Stimulated activated CD8-positive, alpha-beta memory T cell treated with anti-CD3 and anti-CD28 coated beads, Interleukin-15, amount 100 ng/mL, for 1 hour (primary cell): ENCODE measurements at regions not wholly inside any gene's neighbourhood (a gene's known extent, or its start where the extent isn't known, plus 50 kb on each side); places are given as distances from the start of the nearest gene placed in this dataset.
"Not testable (repeated sequence)": the region's sequence is repeated elsewhere in the genome, so short reads cannot be mapped to it uniquely, and the experiment has no call there.

ENCODE experiments used
- DNase-seq: peaks from one replicate; pipeline ENCODE4 v3.0.0-alpha.2; 2020; ENCODE audit warnings: low read depth

DNA sequence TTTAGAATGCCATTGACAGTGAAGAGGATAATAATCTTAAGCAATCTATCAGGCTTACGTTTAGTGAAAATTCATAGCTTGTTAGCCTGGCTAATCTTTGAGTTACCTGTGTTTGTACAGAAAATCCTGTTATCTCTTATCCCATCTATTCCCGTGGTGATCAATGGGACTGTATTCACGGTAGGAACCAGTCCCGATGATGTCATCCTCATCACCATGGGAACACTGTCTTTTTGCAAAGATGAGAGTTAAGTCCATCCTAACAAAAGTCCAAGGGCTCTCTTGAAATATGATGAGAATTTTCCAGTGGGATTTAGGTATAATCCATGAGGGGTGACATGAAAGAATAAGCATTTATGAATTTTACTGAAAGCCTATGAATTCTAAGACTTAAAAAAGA lies 762.2 kb downstream of the ETS1 start:
- no peak for DNase-seq

DNA sequence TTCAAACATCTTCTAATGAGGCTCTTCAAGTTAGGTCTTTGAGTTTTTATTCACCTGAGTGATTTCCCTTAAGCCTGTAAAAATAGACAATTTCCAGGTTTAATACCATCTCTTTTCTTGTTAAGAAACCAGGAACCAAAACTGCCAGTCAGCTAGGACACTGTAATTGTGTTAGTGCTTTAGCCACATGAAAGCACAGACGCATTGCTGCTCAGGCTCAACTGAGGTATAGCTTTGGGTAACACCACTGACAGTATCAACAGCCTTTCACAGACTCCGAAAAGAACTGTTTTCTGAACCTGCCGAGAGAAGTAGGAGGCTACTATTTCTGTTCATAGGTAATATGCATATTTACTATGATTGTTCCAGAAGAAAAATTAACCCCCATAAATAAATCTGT lies 768.7 kb downstream of the ETS1 start:
- DNase-seq: no peak

DNA sequence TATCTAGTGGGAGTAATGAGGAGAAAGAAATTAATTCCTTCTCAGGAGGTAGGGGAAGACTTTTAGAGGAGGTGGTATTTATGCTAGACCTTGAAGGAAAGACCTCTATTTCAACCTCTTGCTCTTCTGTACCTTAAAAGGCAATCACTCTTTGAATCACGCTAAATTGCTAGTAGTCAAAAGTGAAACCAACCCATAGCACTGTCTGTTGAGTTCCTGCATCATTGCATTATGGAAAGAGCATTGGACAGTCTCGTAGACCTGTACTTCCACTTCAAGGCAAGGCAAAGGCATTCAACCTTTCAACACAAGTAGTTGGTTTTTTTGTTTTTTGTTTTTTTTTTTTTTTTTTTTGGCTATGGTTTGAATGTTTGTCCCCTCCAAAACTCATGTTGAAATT lies 770.4 kb downstream of the ETS1 start:
- DNase-seq: no peak

DNA sequence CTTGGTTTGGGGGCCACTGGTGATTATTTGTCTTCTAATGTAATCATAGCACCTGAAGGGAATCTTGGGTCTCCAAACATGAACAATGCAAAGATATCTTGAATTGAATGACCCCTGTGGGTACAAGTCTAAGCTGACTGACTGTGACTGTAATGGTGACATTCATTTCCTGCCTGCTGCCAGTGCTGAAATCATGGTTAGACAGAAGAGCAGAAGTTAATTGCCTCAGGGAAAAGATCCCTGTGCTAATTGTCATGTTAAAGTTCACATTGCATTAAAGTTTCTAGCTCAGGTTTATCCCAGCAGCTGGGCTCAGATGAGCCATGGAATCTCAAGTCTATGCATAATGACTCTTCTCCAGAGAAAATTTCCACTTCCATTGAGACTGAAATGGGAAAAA lies 772.0 kb downstream of the ETS1 start:
- DNase-seq: no peak

DNA sequence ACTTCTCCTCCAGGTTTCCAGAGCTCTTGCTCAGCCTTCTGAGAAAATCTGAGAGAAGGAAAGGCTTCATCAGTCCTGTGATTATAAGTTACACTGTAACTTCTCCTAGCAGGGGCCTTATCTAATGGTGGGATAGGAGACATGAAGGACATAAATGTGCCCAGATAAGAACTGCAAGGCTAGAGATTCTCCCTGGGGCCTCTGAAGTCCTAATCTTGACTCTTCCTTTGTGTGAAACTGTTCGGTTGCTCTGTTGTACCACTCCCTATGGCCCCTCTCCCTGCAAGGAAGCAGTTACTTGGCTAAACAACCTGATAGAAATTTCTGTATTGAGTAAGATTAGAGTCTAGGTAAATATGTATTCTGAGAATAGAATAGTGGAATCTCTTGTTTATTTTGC lies 780.9 kb downstream of the ETS1 start:
- no peak for DNase-seq

DNA sequence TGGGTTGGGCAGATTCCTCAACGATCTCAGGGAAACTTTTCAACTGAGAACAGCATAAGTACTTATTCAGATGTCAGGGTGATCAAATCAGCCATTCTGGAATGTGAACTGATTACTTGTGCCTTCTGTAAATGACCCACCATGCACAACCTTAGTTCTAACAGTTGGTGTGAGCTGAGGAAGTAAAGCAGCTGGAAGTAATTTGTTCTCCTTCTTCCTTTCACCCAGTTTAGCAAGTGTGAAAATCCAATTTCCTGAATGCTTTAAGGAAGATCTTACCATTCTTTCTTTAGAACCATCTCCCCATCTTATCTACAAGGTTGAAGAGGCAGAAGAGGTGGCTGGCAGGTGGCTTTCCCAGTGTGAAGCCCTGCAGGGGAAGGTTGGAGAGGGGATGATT lies 781.6 kb downstream of the ETS1 start:
- DNase-seq: no peak

DNA sequence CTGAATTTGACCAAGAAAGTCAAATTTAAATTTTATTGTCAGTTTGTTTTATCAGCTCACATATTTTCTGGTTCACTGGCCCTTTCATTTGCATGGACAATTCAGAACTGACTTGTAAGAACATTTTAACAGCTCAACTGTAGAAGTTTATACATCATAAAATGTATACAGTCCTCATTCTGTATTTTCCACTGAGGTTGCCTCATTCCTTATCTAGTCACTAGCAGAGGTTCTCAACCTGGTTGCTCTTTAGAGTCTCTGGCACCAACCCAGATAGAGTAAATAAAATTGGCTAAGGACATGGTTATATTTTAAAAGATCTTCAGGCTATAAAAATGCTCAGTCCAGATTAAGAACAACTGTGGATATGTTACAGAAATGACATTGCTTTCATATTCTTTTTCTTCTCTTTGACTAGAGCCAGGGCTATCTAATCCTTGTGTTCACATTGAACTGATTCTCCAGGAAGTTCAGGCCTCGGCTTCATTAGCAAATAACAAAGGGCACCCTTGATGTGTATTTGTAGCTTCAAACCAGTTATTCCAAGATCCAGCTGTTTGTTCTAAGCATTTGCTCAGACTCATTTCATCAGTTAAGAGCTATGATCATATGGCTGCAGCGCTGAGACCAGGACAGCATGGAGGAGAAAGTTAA lies 782.5 kb downstream of the ETS1 start:
- no peak for DNase-seq

DNA sequence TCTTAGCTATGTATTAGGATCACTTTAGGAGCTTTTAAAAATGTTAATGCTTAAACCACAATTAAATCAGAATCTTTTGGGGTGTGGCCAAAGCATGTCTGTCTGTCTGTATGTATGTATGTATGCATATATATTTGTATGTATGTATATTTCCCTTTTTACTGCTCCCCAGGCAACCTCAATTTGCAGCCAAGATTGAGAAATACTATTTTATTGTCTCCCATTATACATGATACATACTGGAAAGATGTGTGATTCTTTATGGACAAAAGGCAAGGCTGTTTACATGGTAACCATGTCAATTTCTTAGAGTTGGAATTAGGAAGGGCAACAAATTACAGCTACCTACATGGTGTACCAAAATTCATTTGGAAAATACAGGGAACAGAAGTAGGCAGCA lies 783.6 kb downstream of the ETS1 start:
- DNase-seq: no peak

DNA sequence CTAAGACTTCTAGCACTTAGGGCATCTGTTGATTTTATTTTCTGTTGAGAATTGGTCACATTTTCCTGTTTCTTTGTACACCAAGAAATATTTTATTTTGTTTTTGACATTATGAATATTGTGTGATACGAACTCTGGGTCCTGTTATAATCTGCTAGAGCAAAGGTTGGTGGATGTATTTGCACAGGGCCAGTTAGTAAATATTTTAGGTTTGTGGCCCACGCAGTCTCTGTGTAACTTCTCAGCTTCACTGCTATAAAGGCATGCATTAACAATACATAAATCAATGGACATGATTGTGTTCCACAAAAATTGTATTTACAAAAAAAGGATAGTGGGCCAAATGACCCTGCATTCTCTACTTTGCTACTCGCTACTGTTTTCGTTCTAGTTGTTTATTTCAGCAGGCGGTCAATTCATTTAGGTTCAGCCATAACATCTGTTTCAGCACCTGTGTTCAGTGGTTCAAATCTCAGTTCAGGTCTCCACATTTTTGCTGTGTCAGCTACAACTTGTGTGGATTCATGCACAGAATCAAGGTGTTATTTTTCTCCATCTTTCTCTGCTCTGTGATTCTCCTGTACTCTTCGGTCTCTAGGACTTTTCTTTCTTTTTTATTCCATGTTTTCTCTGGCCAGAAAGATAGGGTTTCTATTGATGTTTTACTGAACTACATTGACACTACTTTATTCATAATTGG lies 786.2 kb downstream of the ETS1 start:
- no peak for DNase-seq

DNA sequence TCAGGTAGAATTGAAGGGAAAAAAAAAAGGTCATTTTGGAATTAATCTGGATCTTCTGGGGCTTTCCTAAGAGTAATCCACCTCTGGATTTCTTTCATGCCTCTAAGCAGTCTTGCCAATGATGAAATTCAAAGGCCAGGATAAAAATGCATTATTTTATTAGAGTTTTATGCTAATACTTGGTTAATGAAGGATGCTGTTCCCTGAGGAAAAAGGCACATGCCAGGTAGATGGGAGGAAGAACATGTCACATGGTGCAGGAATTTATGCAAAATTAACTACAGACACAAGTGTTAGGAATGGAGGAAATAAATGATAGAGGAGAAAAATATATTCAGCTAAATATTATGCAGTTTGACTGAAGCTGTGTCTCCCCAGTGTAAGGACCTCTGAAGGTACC lies 792.0 kb downstream of the ETS1 start:
- DNase-seq: no peak

DNA sequence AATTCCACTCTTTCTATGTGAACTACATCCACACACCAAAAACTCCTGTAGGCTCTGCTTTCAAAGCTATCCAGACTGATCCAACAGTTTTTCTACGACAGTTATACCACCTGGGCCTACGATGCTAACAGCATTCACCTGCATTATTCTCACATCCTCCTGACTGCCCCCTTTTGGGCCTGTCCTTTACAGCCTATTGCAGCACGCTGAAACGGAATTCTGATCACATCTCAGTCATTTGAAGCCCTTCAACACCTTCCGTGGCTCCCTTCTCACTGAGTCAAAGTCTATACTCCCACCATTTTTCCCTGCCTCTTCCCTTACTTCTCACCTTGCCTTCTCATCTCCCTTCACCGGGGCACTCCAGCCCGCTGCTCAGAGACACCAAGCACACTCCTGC lies 791.3 kb upstream of the KIRREL3 start:
- no peak for DNase-seq

DNA sequence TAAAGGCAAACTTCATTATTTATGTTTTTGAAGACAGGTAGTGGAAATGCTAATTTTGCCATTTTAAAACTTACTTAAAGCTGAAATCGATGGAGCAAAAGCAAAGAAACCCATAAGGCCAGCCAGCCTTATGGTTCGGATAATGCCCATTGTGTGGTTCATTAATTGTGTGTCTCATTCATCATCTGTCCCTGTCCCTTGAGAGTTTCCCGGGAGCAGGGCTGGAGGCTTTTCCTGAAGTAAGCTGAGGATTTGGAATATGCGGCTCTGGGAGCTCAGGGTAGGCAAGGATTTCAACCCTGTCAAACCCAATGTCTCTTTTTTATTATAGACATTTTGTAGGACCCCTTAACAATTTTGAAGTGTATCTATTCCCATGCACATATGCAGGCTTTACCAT lies 790.0 kb upstream of the KIRREL3 start:
- no peak for DNase-seq

DNA sequence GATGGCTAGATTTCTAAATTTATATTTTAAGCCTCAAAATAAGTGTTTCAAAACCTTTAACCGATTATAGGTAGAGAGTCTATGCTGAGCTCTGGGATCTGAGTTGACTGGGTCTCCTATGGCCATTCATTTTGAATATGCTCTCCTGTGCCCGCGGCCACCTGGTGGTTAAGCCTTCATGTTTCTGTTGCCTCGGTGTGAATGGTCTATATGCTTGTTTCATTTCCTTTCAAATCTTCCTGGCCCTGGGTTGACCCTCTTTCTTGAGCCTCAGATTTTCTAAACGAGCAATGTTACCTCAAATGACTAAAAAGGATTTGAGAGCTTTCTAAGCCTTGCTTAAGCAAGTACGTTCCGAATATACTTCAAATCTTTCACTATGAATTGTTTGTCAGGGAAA lies 789.4 kb upstream of the KIRREL3 start:
- DNase-seq: no peak

DNA sequence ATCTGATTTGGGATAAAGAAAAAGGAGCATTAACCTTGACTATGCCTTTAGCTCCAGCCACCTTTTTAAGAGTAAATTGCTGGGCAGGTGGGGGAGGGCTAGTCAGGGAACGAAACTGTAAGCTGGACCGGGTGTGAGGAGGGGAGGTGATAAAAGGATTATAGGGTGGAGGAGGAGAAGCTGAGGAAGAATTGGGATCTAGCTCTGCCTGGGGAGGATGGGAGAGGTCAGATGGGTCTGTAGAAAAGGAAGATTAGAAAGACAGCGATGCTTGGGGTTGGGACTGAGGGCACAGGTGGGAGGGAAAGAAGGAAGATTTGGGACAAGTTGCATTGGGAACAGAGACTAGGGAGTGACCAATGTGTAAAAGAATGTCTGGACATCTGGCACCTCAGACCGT lies 772.4 kb upstream of the KIRREL3 start:
- DNase-seq: not testable (repeated sequence)

DNA sequence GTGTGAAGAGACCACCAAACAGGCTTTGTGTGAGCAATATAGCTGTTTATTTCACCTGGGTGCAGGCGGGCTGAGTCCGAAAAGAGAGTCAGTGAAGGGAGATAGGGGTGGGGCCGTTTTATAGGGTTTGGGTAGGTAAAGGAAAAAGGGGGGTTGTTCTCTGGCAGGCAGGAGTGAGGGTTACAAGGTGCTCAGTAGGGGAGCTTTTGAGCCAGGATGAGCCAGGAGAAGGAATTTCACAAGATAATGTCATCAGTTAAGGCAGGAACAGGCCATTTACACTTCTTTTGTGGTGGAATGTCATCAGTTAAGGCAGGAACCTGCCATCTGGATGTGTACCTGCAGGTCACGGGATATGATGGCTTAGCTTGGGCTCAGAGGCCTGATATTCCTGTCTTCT lies 768.4 kb upstream of the KIRREL3 start:
- DNase-seq: not testable (repeated sequence)

DNA sequence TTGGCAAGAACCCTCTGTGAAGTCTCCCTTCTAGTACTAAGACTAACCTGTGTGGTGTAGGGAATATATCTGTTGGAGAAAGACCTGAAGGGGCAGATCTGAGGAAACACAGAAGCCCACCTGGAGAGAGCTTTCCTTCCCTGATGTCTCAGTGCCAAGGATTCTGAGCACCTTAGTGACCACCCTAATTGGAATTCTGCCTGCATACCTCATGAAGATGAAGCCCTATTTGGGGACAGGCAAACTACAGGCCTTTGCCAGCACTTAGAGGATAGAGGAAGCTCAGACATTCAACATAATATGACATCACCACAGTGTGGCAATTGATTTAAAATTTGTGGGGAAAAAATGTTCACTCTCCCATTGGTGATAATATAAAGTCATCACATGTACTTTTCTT lies 766.2 kb upstream of the KIRREL3 start:
- DNase-seq: no peak

DNA sequence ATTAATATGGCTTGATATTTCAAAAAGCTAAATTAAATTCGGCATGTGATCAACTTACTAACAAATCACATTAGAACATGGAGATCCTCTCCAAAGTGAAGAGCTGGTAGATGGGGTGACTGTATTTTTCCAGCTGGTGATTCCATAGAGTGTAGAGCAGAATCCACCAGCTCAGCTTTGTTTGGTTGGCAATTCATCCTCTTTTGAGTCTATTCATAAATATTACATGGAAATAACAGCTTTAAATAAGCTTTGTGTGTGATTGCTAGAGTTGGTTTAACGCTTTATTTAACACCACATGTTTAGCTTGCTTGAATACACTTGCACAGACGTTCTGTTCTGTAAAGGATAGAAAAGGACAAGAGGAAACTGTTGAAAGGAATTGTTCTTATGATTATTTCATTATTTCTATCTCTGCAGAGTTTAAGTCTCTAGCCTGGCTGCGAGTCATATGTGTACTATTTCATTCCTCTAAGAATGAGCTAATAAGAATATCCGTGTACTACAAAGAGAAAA lies 738.3 kb upstream of the KIRREL3 start:
- DNase-seq: no peak

DNA sequence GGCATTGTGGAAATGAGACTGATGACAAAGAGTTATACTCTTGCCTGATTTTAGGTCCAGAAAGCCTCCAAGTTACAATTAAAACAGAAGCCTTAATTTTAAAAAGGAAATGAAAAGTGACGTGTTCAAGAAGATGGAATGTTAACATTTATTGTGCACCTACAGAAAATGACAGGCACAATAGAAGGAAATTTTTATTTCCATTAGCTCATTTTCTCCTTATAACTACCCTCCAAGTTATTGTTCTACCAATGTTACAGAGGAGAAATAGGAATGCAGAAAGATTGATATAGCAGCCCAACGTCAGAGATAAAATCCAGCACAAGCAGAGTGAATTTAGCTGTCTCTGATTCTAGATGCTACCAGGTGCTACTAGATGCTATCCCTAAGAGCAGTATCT lies 736.9 kb upstream of the KIRREL3 start:
- no peak for DNase-seq

DNA sequence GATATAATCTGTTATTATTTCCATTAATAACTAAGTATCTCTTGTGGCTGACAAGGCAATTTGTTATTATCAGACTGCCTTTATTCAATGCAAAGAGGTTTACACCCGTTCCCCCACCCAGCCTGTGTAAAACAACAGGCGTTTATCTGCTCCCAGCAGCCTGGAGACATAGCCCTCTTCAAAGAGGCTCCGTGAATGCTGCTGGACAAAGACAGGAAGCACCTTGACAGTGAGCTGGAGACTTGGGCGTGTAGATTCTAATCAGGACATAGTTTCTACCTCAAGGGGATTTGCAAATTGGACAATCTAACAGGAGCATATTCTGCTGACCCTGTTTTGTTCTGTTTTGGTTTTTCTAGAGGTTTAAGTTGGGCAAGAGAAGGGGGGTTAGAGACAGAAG lies 733.0 kb upstream of the KIRREL3 start:
- DNase-seq: no peak

DNA sequence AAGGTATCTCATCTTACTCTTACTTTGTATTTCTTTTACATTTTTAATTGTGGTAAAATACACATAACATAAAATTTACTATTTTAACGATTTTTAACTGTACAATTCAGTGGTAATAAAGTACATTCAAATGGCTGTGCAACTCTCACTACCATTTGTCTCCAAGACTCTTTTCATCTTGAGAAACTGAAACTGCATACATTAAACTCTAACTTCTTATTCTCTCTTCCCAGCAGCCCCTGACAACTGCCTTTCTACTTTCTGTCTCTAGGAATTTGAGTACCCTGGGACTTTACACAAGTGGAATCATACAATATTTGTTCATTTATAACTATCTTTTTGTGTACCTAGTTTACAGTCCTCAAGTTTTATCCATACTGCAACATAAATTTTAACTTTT lies 725.8 kb upstream of the KIRREL3 start:
- no peak for DNase-seq

DNA sequence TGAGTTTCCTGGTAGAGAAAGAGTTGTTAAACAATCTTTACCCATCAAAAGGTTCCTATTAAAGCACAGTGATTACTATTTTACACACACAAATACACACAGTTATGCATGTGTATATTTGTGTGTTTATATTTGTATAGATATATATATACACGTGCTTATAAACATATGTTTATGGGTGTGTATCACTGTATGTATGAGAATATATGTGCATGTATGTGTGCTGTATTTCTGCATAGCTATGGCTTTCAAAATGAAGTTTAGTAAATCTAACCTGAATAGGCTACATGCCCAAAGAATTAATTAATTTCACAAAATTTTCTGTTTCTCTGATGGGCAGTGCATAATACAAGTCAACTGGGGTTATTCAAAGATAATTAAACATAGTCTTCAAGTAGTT lies 723.1 kb upstream of the KIRREL3 start:
- no peak for DNase-seq

DNA sequence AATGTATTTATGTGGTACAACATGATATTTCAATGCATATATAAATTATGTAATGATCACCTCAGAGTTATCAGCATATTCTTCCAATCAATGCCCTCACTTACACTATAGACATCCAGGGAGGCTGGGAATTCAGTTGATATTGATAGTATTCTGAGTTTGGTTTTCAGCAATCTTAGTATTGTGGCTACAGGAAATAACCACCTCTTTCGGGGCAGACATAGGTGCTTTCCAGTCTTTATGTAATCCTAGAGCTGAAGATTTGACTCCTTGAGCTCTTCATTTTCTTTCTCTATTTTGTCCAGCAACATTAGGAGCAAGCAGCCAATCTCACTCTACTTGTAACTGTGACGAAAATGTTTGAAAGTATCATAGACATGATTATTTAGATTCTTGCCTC lies 712.7 kb upstream of the KIRREL3 start:
- no peak for DNase-seq

DNA sequence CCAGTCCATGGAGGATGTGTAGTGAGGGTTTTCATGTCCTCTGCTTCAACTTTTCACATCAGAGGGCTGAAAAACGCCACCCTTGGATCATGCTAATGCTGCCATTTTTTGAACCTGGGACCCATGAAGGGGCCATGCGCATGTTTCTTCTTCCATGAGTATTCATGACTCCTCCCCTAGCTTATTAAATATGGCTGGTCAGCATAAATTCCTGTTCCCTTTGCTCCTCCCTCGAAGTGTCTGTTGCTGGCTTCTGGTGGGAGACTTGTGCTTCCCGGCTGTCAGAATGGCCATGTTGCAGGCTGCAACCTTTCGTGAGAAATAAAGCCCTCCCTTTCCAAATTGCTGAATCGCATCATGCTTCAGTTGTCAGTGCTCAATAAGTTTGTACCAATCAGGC lies 711.2 kb upstream of the KIRREL3 start:
- DNase-seq: no peak

DNA sequence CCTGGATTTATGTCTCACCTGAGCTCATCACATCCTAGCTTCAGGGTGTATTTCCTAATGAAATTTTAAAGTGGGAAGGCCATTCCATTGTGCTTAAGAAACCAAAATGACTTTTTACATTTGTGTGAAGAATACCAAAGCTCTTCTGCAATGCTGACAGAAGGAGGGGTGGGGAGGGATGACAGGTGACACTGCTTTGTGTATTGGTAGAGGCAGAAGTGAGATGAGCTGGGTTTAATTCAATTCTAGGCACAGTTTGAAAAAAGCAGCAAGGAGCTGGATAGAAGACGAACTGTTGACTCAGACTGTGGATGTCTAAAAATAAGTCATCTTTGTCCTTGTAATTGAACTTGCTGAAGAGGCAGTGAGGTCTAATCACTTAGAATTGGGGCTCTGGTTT lies 710.3 kb upstream of the KIRREL3 start:
- DNase-seq: no peak
